Heart left ventricle (tissue), 16 donors: ENCODE measurements at regions not wholly inside any gene's neighbourhood (a gene's known extent, or its start where the extent isn't known, plus 50 kb on each side); places are given as distances from the start of the nearest gene placed in this dataset.

Experiments
- ATAC-seq, 4 donors: fragments of 200-7000 bp; cut with Tn5 transposase; one replicate each; pipeline ENCODE4 v1.9.1; 2020 to 2022; ENCODE audit warnings: moderate library complexity in 4 of 4, mild to moderate bottlenecking in 3 of 4, moderate number of reproducible peaks in 1 of 4
- DNase-seq, 5 donors: peaks; one replicate each; pipeline ENCODE4 v3.0.0-alpha.2; 2020
- H3K27ac ChIP-seq, 12 donors: fragments of 200-600 bp; sonication (generic) in 4 of 12; one replicate each; pipeline versions ENCODE4 v1.5.0 to v1.8.0; 2016 to 2022; ENCODE audit warnings: mild to moderate bottlenecking in 2 of 12
- H3K27me3 ChIP-seq, 9 donors: fragments of 200-600 bp; sonication (generic) in 2 of 9; one replicate each; pipeline versions ENCODE4 v1.5.1 to v1.8.0; 2016 to 2022; ENCODE audit warnings: mild to moderate bottlenecking in 3 of 9
- H3K36me3 ChIP-seq, 9 donors: fragments of 200-600 bp; sonication (generic) in 2 of 9; one replicate each; pipeline versions ENCODE4 v1.5.0 to v1.8.0; 2018 to 2022; ENCODE audit warnings: mild to moderate bottlenecking in 2 of 9
- H3K4me1 ChIP-seq, 12 donors: fragments of 200-600 bp; sonication (generic) in 4 of 12; one replicate each; pipeline versions ENCODE4 v1.5.0 to v1.8.0; 2016 to 2022; ENCODE audit warnings: mild to moderate bottlenecking in 3 of 12
- H3K4me3 ChIP-seq, 12 donors: fragments of 200-600 bp; sonication (generic) in 4 of 12; one replicate each; pipeline versions ENCODE4 v1.5.0 to v1.8.0; 2017 to 2022; ENCODE audit warnings: mild to moderate bottlenecking in 9 of 12, moderate library complexity in 4 of 12
- H3K9me3 ChIP-seq, 12 donors: fragments of 200-600 bp; sonication (generic) in 4 of 12; one replicate each; pipeline versions ENCODE4 v1.5.0 to v1.8.0; 2016 to 2022; ENCODE audit warnings: mild to moderate bottlenecking in 1 of 12
- CTCF ChIP-seq, 12 donors: fragments of 200-600 bp; sonication (generic) in 4 of 12; IDR thresholded peaks; one replicate each; pipeline versions ENCODE4 v1.5.0 to v1.8.0; 2018 to 2022; ENCODE audit warnings: antibody characterized with exemption in 12 of 12, mild to moderate bottlenecking in 5 of 12
- POLR2A ChIP-seq, 2 donors: fragments of 450-650 bp; IDR thresholded peaks; one replicate each; pipeline ENCODE4 v1.6.1; 2017; ENCODE audit warnings: antibody characterized with exemption in 2 of 2, mild to moderate bottlenecking in 2 of 2, moderate library complexity in 2 of 2
- WGBS, 4 donors: extraction: QIAGEN DNeasy Blood & Tissue Kit in 2 of 4; methylation state at CpG; one replicate each; pipeline versions ENCODE4 v1.1.5 to v1.1.7; 2013 to 2018; 5-methylcytosine and 5-hydroxymethylcytosine counted together
- intact Hi-C, 10 donors: fragments of 100-400 bp; cut with DNase I; formaldehyde crosslinking; loops; one replicate each; pipeline versions ENCODE4 v1.11.1 to v1.14.2; 2022
- donor health status: ischemic (EF 13 %, LVEDD 7.1; RV severe dilation, severe dysfunction).
- donor health status: healthy with polysubstance abuse.
- donor health status: DM: no; HTN: yes; CAD: no.
- donor health status: DM: no; HTN: no; CAD: no.
- donor health status: ischemic (EF 25% LVEDD 6.9; RV normal size, moderate dysfunction).
- donor health status: ischemic (EF 25% LVEDD 5.7; RV mildly dilated, moderate dysfunction).
- donor health status: healthy.
- donor health status: DM: yes; HTN: yes; CAD: no.
- donor health status: ischemic (EF 35%, LVEDD 5.7; RV mildly dilated, moderate dysfunction).
- donor health status: nonischemic (EF 11% LVEDD 7.7; RV severe dilation, severe dysfunction).
- donor health status: DM: yes; HTN: yes; CAD: no.
- donor health status: PGD.
- donor health status: ischemic (EF 29% LVEDD 5.4; RV normal size, mild dysfunction).
- donor health status: nonischemic (EF 23%, LVEDD 6.1; RV moderate dilation, normal function).

- Histone ChIP-seq H3K27me3 (no peaks in the 10 kb centered on the region), H3K27ac (no peak overlapping the region), H3K9me3 (no peaks in the 10 kb centered on the region), H3K4me3 (no peak overlapping the region), H3K36me3 (no peaks in the 10 kb centered on the region), H3K4me1 (no peaks in the 10 kb centered on the region)
- intact Hi-C loops, result no loop called here
- TF ChIP-seq CTCF (IDR thresholded peaks at IDR 0.05), result no peak
- no peak for TF ChIP-seq POLR2A (IDR thresholded peaks at IDR 0.05)
- WGBS, 4 donors, result 78 to 82% (median 82%) methylated on average over 8 of the region's 8 CpGs
- no peak for DNase-seq
- ATAC-seq, result no peak
Measured at GRCh38 chr11:127616158-127616557, 615.6 kb upstream of the KIRREL3 start.

DNA sequence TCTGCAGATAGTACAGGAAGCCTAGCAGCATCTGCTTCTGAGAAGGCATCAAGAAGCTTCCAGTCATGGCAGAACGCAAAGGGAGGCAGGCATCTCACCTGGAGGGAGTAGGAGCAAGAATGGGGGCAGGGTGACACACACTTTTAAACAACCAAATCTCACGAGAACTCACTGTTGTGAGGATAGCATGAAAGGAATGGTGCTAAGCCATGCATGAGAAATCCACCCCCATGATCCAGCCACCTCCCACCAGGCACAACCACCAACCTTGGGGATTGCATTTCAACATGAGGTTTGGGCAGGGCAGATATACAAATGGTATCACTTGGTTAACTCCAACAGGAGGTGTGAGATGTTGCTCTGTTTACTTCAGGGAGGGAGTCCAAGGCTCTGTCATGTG, 612.0 kb upstream of the KIRREL3 start:
- no peak for DNase-seq
- no peak for TF ChIP-seq CTCF (IDR thresholded peaks at IDR 0.05)
- Histone ChIP-seq H3K27ac (no peak overlapping the region), H3K9me3 (no peaks in the 10 kb centered on the region), H3K4me1 (no peaks in the 10 kb centered on the region), H3K36me3 (no peaks in the 10 kb centered on the region), H3K27me3 (no peaks in the 10 kb centered on the region), H3K4me3 (no peak overlapping the region)
- WGBS, 4 donors, result 60 to 75% (median 73%) methylated on average over 2 of the region's 2 CpGs
- ATAC-seq, result no peak
- intact Hi-C loops, result no loop called here

GRCh38 chr11:127609025-127609773, 608.6 kb upstream of the KIRREL3 start:
- no peak for ATAC-seq

More at GRCh38 chr11:127609025-127609773, 608.6 kb upstream of the KIRREL3 start:
- Histone ChIP-seq H3K4me1 (no peaks in the 10 kb centered on the region), H3K27me3 (no peaks in the 10 kb centered on the region), H3K27ac (no peak overlapping the region), H3K4me3 (no peak overlapping the region), H3K36me3 (no peaks in the 10 kb centered on the region), H3K9me3 (no peaks in the 10 kb centered on the region)
- no peak for DNase-seq
- TF ChIP-seq CTCF (IDR thresholded peaks at IDR 0.05) (no peak), POLR2A (IDR thresholded peaks at IDR 0.05) (no peak)
- intact Hi-C loops, result no loop called here
- 78 to 92% (median 89%) methylated on average over 4 of the region's 4 CpGs for WGBS, 4 donors
